ENCODE measurements at regions not wholly inside any gene's neighbourhood (a gene's known extent, or its start where the extent isn't known, plus 50 kb on each side); places are given as distances from the start of the nearest gene placed in this dataset.
"Not testable (repeated sequence)": the region's sequence is repeated elsewhere in the genome, so short reads cannot be mapped to it uniquely, and the experiment has no call there.

GRCh38 chr10:33055625-33056024 lies 97.6 kb upstream of the ITGB1 start:
- no peak overlapping the region for H3K27ac ChIP-seq
- H3K4me3 ChIP-seq: no peak overlapping the region
- H3K4me1 ChIP-seq: no peaks in the 10 kb centered on the region
- no peaks in the 10 kb centered on the region for H3K9me3 ChIP-seq
- no peaks in the 10 kb centered on the region for H3K27me3 ChIP-seq
- no peak for DNase-seq (ENCODE audit: low spot score in 2 of 2)
- H3K36me3 ChIP-seq: no peaks in the 10 kb centered on the region
- no peak for TF ChIP-seq POLR2A (IDR thresholded peaks at IDR 0.05)
- TF ChIP-seq, protein P1, sequence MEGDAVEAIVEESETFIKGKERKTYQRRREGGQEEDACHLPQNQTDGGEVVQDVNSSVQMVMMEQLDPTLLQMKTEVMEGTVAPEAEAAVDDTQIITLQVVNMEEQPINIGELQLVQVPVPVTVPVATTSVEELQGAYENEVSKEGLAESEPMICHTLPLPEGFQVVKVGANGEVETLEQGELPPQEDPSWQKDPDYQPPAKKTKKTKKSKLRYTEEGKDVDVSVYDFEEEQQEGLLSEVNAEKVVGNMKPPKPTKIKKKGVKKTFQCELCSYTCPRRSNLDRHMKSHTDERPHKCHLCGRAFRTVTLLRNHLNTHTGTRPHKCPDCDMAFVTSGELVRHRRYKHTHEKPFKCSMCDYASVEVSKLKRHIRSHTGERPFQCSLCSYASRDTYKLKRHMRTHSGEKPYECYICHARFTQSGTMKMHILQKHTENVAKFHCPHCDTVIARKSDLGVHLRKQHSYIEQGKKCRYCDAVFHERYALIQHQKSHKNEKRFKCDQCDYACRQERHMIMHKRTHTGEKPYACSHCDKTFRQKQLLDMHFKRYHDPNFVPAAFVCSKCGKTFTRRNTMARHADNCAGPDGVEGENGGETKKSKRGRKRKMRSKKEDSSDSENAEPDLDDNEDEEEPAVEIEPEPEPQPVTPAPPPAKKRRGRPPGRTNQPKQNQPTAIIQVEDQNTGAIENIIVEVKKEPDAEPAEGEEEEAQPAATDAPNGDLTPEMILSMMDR (IDR thresholded peaks at IDR 0.05): no peak
- no peak for TF ChIP-seq EP300 (IDR thresholded peaks at IDR 0.05)

- H3K27ac ChIP-seq: no peak overlapping the region
- DNase-seq (ENCODE audit: low spot score in 2 of 2): no peak
- H3K4me3 ChIP-seq: no peak overlapping the region
- H3K27me3 ChIP-seq: no peaks in the 10 kb centered on the region
- H3K4me1 ChIP-seq: no peaks in the 10 kb centered on the region
- 76 to 79% methylated on average over 9 of the region's 9 CpGs for WGBS, 2 donors
- no peaks in the 10 kb centered on the region for H3K36me3 ChIP-seq
- no peaks in the 10 kb centered on the region for H3K9me3 ChIP-seq
- TF ChIP-seq EP300 (IDR thresholded peaks at IDR 0.05) (no peak), POLR2A (IDR thresholded peaks at IDR 0.05) (no peak)
- TF ChIP-seq, protein P1 (IDR thresholded peaks at IDR 0.05): no peak
These were observed 95.1 kb upstream of the ITGB1 start for GRCh38 chr10:33052915-33053810.

DNA sequence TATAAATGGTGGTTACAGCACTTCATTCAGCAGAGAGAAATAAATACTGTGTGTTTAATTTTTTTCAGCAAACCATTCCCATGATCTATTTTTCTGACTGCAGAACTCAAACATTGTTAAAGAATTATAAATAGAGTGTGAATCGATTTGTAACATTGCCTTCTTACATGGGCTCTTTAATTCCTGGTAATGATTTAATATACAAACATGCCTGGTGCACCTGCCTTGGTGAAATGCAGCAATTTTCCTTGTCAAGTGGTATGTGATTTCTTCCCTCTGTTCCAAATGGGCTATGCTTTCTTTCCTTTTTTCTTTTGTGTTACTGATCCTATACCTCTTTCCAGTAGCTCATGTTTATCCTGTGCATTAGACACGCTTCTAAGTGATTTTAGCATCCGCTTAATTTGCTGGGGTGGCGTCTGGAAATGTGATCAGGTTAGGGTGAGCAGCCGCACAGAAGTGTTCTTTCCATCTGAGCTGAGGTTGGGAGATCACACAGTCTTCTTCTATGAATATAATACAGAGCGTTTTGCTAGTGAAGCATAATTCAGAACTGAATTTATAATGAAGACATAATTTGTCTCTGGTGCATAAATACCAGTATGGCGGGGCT lies 94.3 kb upstream of the ITGB1 start:
- Histone ChIP-seq H3K4me1 (no peaks in the 10 kb centered on the region), H3K36me3 (no peaks in the 10 kb centered on the region), H3K27me3 (no peaks in the 10 kb centered on the region), H3K4me3 (no peak overlapping the region), H3K9me3 (no peaks in the 10 kb centered on the region), H3K27ac (no peak overlapping the region)
- WGBS, 2 donors: 76% methylated on average over 7 of the region's 7 CpGs
- no peak for TF ChIP-seq POLR2A (IDR thresholded peaks at IDR 0.05)
- no peak for DNase-seq (ENCODE audit: low spot score in 2 of 2)

DNA sequence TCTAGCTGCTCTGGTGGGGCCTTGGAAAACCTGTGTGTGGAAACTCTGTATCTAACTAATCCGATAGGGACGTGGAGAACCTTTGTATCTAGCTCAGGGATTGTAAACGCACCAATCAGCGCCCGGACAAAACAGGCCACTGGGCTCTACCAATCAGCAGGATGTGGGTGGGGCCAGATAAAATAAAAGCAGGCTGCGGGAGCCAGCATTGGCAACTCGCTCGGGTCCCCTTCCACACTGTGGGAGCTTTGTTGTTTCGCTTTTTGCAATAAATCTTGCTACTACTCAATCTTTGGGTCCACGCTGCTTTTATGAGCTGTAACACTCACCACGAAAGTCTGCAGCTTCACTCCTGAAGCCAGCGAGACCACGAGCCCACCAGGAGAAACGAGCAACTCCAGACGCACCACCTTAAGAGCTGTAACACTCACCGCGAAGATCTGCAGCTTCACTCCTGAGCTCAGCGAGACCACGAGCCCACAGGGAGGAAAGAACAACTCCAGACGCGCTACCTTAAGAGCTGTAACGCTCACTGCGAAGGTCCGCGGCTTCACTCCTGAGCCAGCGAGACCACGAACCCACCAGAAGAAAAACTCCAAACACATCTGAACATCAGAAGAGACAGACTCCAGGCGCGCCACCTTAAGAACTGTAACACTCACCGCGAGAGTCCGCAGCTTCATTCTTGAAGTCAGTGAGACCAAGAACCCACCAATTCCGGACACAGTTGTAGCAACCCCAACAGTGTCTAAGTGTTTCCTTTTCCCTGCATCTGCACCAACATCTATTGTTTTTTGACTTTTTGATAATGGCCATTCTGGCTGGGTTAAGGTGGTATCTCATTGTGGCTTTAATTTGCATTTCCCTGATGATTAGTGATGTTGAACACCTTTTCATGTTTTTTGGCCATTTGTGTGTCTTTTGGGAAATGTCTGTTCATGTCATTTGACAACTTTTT lies 92.2 kb upstream of the ITGB1 start:
- H3K9me3 ChIP-seq; DNase-seq (ENCODE audit: low spot score in 2 of 2); H3K27me3 ChIP-seq; H3K27ac ChIP-seq; H3K36me3 ChIP-seq; H3K4me1 ChIP-seq: not testable (repeated sequence)
- 90 to 93% methylated on average over 33 of the region's 33 CpGs for WGBS, 2 donors
- H3K4me3 ChIP-seq: peak overlapping the region in 1 of 4 donors; percentile 12

GRCh38 chr10:33048223-33048622 lies 90.2 kb upstream of the ITGB1 start:
- Histone ChIP-seq H3K4me3 (no peak overlapping the region), H3K4me1 (no peaks in the 10 kb centered on the region), H3K36me3 (no peaks in the 10 kb centered on the region), H3K9me3 (no peaks in the 10 kb centered on the region), H3K27me3 (no peaks in the 10 kb centered on the region), H3K27ac (no peak overlapping the region)
- DNase-seq (ENCODE audit: low spot score in 2 of 2): no peak
- TF ChIP-seq, protein P1 (IDR thresholded peaks at IDR 0.05): no peak
- TF ChIP-seq POLR2A (IDR thresholded peaks at IDR 0.05): no peak
- no peak for TF ChIP-seq EP300 (IDR thresholded peaks at IDR 0.05)
- 90 to 95% methylated on average over 3 to 5 of the region's 5 CpGs for WGBS, 2 donors
